Cardiac muscle cell (in vitro differentiated cells and primary cell): ENCODE measurements at regions not wholly inside any gene's neighbourhood (a gene's known extent, or its start where the extent isn't known, plus 50 kb on each side); places are given as distances from the start of the nearest gene placed in this dataset.

Source experiments
- DNase-seq, 2 donors: peaks; one replicate each; pipeline versions ENCODE4 v3.0.0 to v3.0.0-alpha.2; 2010 to 2017; ENCODE audit warnings: low read depth in 1 of 2, low spot score in 1 of 2
- H3K27ac ChIP-seq: fragments of 200-600 bp; sonication (generic); 2 replicates; pipeline ENCODE4 v1.5.1; 2016
- H3K27me3 ChIP-seq: fragments of 200-600 bp; sonication (generic); 2 replicates; pipeline ENCODE4 v1.6.0; 2016; ENCODE audit warnings: control low read depth
- H3K36me3 ChIP-seq: fragments of 200-600 bp; sonication (generic); 2 replicates; pipeline ENCODE4 v1.5.1; 2016; ENCODE audit warnings: control low read depth
- H3K4me1 ChIP-seq: fragments of 200-600 bp; sonication (generic); 2 replicates; pipeline ENCODE4 v1.8.1; 2017; ENCODE audit warnings: low read depth, mild to moderate bottlenecking, mixed run types
- H3K4me3 ChIP-seq: fragments of 200-600 bp; sonication (generic); 2 replicates; pipeline ENCODE4 v1.5.1; 2016; ENCODE audit warnings: mild to moderate bottlenecking
- H3K9me3 ChIP-seq: fragments of 200-600 bp; sonication (generic); 2 replicates; pipeline ENCODE4 v1.5.1; 2017; ENCODE audit warnings: low read depth, mild to moderate bottlenecking, control low read depth
- CTCF ChIP-seq: IDR thresholded peaks from 2 replicates; pipeline ENCODE4 v1.5.1; 2012; ENCODE audit warnings: low read depth, mild to moderate bottlenecking, low read length

GRCh38 chr4:24736066-24736465, 59.3 kb upstream of the SOD3 start:
- peak in 1 of 2 donors; percentile 64 for DNase-seq
- Histone ChIP-seq H3K4me3 (no peak overlapping the region), H3K9me3 (no peaks in the 10 kb centered on the region), H3K4me1 (peaks cover 6% of the 10 kb centered on the region), H3K36me3 (no peaks in the 10 kb centered on the region), H3K27me3 (no peaks in the 10 kb centered on the region), H3K27ac (no peak overlapping the region)
- TF ChIP-seq CTCF = peak; percentile 55

GRCh38 chr4:24741910-24742309, 53.5 kb upstream of the SOD3 start:
- DNase-seq = no peak
- Histone ChIP-seq H3K27me3 (no peaks in the 10 kb centered on the region), H3K27ac (no peak overlapping the region), H3K36me3 (no peaks in the 10 kb centered on the region), H3K9me3 (no peaks in the 10 kb centered on the region), H3K4me1 (peaks cover 9% of the 10 kb centered on the region), H3K4me3 (no peak overlapping the region)
- TF ChIP-seq CTCF = no peak

GRCh38 chr4:24742335-24742734, 53.0 kb upstream of the SOD3 start:
- DNase-seq = no peak
- Histone ChIP-seq H3K27ac (no peak overlapping the region), H3K36me3 (no peaks in the 10 kb centered on the region), H3K9me3 (no peaks in the 10 kb centered on the region), H3K27me3 (no peaks in the 10 kb centered on the region), H3K4me1 (peaks cover 9% of the 10 kb centered on the region), H3K4me3 (no peak overlapping the region)
- no peak for TF ChIP-seq CTCF

- H3K9me3 ChIP-seq = no peaks in the 10 kb centered on the region
- no peak for DNase-seq
- no peaks in the 10 kb centered on the region for H3K27me3 ChIP-seq
- no peak overlapping the region for H3K4me3 ChIP-seq
- no peak overlapping the region for H3K27ac ChIP-seq
- no peaks in the 10 kb centered on the region for H3K36me3 ChIP-seq
- TF ChIP-seq CTCF = no peak
- H3K4me1 ChIP-seq = peaks cover 9% of the 10 kb centered on the region
Observed at GRCh38 chr4:24742773-24743172, 52.6 kb upstream of the SOD3 start.

- no peak overlapping the region for H3K4me3 ChIP-seq
- no peak overlapping the region for H3K27ac ChIP-seq
- no peaks in the 10 kb centered on the region for H3K27me3 ChIP-seq
- H3K9me3 ChIP-seq = no peaks in the 10 kb centered on the region
- H3K4me1 ChIP-seq = peaks cover 9% of the 10 kb centered on the region
- TF ChIP-seq CTCF = no peak
- no peaks in the 10 kb centered on the region for H3K36me3 ChIP-seq
- no peak for DNase-seq
Observed at GRCh38 chr4:24743206-24743605, 52.2 kb upstream of the SOD3 start.

GRCh38 chr4:24743927-24744326, 51.4 kb upstream of the SOD3 start:
- H3K27me3 ChIP-seq = no peaks in the 10 kb centered on the region
- H3K27ac ChIP-seq = no peak overlapping the region
- peaks cover 9% of the 10 kb centered on the region for H3K4me1 ChIP-seq
- no peaks in the 10 kb centered on the region for H3K36me3 ChIP-seq
- H3K9me3 ChIP-seq = no peaks in the 10 kb centered on the region
- H3K4me3 ChIP-seq = no peak overlapping the region
- DNase-seq = peak; percentile 12 to 15
- TF ChIP-seq CTCF = no peak
